ENCODE measurements at regions not wholly inside any gene's neighbourhood (a gene's known extent, or its start where the extent isn't known, plus 50 kb on each side); places are given as distances from the start of the nearest gene placed in this dataset.

- TF ChIP-seq POLR2AphosphoS5 (IDR thresholded peaks at IDR 0.05; ENCODE audit: control insufficient read depth, insufficient read depth, low read depth, low read length) (no peak), PATZ1 (CRISPR knock-in tag; IDR thresholded peaks at IDR 0.05; ENCODE audit: borderline replicate concordance) (no peak), BACH1 (tag; IDR thresholded peaks at IDR 0.05) (no peak), EP300 (IDR thresholded peaks at IDR 0.05; ENCODE audit: low read length) (no peak), ZBTB7A (IDR thresholded peaks at IDR 0.05; ENCODE audit: borderline replicate concordance, control insufficient read depth, low read depth, low read length) (no peak), ESRRA (IDR thresholded peaks at IDR 0.05; ENCODE audit: borderline replicate concordance, low read depth) (no peak), ZBTB12 (CRISPR knock-in tag; IDR thresholded peaks at IDR 0.05) (no peak)
Measured at GRCh38 chr15:97473627-97474026, 486.9 kb upstream of the ARRDC4 start.

Data from K562 (cell line).